BLaER1 treated with 17β-estradiol and CSF1 and Interleukin-3, amounts not matched to agents 10 nM and 100 nM (cell line): ENCODE measurements at regions not wholly inside any gene's neighbourhood (a gene's known extent, or its start where the extent isn't known, plus 50 kb on each side); places are given as distances from the start of the nearest gene placed in this dataset.
"Not testable (repeated sequence)": the region's sequence is repeated elsewhere in the genome, so short reads cannot be mapped to it uniquely, and the experiment has no call there.

Experiments used
- H3K27ac ChIP-seq, 11 experiments: shearing (Covaris generic); formaldehyde crosslinking; 2 replicates each; pipeline ENCODE4 v1.8.1; 2022
- H3K27me3 ChIP-seq, 11 experiments: shearing (Covaris generic); formaldehyde crosslinking; 2 replicates each; pipeline ENCODE4 v1.8.1; 2022
- H3K36me3 ChIP-seq, 11 experiments: shearing (Covaris generic); formaldehyde crosslinking; 2 replicates each; pipeline ENCODE4 v1.8.1; 2022
- H3K4me1 ChIP-seq, 10 experiments: shearing (Covaris generic); formaldehyde crosslinking; 2 replicates each; pipeline ENCODE4 v1.8.1; 2022
- H3K4me2 ChIP-seq, 11 experiments: shearing (Covaris generic); formaldehyde crosslinking; 2 replicates each; pipeline ENCODE4 v1.8.1; 2022
- H3K4me3 ChIP-seq, 10 experiments: shearing (Covaris generic); formaldehyde crosslinking; 2 replicates each; pipeline ENCODE4 v1.8.1; 2022
- H3K9ac ChIP-seq, 11 experiments: shearing (Covaris generic); formaldehyde crosslinking; 2 replicates each; pipeline ENCODE4 v1.8.1; 2022
- H3K9me3 ChIP-seq, 11 experiments: shearing (Covaris generic); formaldehyde crosslinking; replicated peaks in 1 of 11; 2 replicates each; pipeline ENCODE4 v1.8.1; 2022
- H4K20me1 ChIP-seq, 11 experiments: shearing (Covaris generic); formaldehyde crosslinking; 2 replicates each; pipeline ENCODE4 v1.8.1; 2022
- Cebpa-rat ChIP-seq, 11 experiments: shearing (Covaris generic); IDR thresholded peaks; 2 replicates each; pipeline ENCODE4 v1.8.1; 2022

DNA sequence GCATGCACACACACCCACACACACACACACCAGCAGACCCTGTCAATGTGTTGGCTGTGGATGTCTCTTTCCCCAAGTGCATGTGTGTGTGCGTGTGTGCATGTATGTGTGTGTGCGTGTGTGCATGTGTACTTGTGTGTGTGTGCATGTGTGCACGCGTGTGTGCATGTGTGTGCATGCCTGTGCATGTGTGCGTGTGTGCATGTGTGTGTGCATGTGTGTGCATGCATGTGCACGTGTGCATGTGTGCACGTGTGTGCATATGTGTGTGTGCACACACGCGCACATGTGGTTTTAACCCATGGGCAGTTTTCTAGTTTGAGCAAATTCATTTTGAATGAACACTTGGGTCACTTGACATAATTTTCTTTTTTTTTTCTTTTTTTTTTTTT is 268.8 kb upstream of the IRX1 start:
- Histone ChIP-seq H4K20me1 (no peaks in the 10 kb centered on the region), H3K4me2 (no peak overlapping the region), H3K27me3 (no peaks in the 10 kb centered on the region), H3K9ac (no peak overlapping the region), H3K4me3 (no peak overlapping the region), H3K36me3 (no peaks in the 10 kb centered on the region), H3K27ac (no peak overlapping the region), H3K4me1 (peaks cover 15 to 45% (median 39%) of the 10 kb centered on the region in 10 experiments), H3K9me3 (peaks cover 0 to 10% (median 0%) of the 10 kb centered on the region in 11 experiments; a peak in 5 of 22 replicates)
- TF ChIP-seq Cebpa-rat (IDR thresholded peaks at IDR 0.05) = no peak

DNA sequence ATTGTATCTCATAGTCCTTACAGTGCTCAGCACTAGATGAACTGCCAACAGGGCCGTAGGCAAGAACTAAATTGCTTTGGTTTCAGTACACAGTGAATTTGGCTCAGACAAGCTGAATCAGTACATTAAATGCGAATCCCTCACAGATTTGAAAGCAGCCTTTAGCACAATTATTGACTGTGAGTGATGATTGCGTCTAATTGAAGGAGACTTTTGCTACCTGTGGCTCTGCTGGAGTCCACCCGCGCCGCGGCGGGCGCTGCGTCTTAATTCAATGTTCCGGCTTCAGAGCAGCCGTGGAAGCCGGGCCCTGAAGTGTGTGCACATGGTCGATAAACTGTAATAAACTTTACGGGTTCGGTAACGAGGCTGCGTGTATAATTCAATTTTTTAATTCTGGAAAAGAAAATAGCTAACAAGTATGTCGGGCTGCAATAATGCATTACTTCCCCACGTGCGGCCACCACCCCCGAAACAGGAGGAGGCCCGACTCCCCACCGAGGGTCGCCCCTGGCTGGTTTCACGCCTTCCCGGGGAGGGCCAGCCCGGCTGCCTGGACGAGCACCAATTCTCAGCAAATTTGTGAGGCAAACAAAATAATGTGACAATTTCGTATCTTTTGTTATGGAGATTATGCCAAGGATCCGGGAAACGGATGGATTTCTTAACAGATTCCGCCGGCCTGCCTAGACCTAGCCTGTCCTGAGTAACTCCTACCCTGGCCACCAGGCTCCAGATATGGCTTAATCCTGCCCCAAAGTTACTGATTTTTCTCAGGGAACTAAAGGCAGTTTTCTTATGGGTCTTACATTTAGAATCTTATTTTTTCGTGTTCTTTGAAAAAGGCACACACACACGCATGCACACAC is 269.4 kb upstream of the IRX1 start:
- Histone ChIP-seq H4K20me1 (no peaks in the 10 kb centered on the region), H3K27ac (no peak overlapping the region), H3K4me3 (no peak overlapping the region), H3K9me3 (peaks cover 0 to 10% (median 0%) of the 10 kb centered on the region in 11 experiments; a peak in 5 of 22 replicates), H3K4me2 (no peak overlapping the region), H3K4me1 (peaks cover 15 to 38% (median 36%) of the 10 kb centered on the region in 10 experiments), H3K36me3 (no peaks in the 10 kb centered on the region), H3K9ac (no peak overlapping the region), H3K27me3 (no peaks in the 10 kb centered on the region)
- no peak for TF ChIP-seq Cebpa-rat (IDR thresholded peaks at IDR 0.05)

DNA sequence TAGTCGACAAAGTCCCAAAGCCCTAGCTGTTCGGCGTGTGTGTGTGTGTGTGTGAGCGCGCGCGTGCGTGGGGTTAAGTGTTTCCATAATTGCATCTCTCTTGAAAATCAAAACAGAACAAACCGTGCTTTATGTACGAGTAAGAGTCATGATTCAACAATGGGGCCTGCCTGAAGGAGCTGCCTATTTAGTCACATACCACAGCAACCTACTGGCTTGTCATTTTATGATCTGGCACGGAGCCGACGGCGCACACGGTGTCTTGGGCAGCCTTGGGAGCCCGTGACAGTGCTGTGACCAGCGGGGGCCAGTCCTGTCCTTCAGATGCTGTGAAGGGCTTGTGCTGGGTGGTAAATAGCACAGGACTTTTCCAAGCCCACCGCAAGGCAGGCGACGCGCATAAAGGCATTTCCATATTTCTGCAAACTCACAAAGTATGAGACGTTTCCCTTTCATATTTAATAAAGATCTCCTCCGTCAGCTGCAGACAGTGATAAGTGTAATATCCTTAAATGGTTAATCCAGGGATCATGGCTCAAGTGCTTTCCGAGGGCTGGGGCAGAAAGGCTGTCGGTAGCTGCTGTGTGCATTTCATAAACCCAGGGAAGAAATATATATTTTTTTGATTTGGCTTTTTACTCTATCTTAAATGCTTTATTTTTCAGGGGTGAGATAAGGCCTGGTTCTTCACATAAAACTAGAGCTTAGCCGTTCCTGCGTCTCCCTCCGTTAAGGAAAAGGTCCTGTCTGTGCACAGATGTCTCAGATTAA is 270.2 kb upstream of the IRX1 start:
- Histone ChIP-seq H3K4me2 (no peak overlapping the region), H3K27ac (no peak overlapping the region; a peak in 2 of 22 replicates), H3K27me3 (no peaks in the 10 kb centered on the region), H3K4me1 (peaks cover 14 to 30% (median 28%) of the 10 kb centered on the region in 10 experiments), H4K20me1 (no peaks in the 10 kb centered on the region), H3K4me3 (no peak overlapping the region), H3K9me3 (peaks cover 0 to 10% (median 0%) of the 10 kb centered on the region in 11 experiments; a peak in 5 of 22 replicates), H3K36me3 (no peaks in the 10 kb centered on the region), H3K9ac (no peak overlapping the region)
- no peak for TF ChIP-seq Cebpa-rat (IDR thresholded peaks at IDR 0.05)

DNA sequence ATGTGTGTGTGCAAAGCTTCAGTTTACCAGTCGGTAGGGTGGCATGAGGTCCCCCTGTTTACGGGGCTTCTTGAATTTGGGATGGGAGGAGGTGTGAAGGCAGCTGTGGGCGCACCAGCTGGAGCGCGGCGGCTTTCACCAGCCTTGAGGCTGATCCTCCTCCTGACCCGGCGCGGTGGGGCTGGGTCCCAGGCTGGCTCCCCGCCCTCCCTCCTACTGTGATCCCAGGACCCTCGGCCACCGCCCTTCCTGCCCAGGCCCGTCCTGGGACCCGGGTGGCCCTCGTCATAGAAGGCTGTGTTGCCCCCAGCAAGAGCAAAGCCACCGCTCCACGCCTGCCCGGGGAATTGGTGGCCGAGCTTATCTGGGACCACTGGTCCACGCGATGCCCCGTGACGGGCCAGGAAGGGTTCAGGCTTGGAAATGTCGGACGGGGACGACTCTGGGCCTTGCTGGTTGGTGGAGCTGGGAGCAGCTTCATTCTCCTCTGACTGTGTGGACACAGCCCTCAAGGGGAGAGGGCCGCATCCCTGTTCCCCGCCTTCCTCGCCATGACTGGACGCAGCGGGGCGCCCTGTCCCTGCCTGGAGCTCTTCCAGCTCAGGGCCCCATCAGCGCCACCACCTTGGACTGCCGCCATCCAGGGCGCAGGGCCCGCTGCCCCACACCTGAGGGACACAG is 271.1 kb upstream of the IRX1 start:
- no peak overlapping the region for H3K4me3 ChIP-seq
- H3K27ac ChIP-seq = peak overlapping the region in 2 of 11 experiments; percentile 24 to 34; a peak in 2 of 22 replicates
- peaks cover 0 to 10% (median 0%) of the 10 kb centered on the region in 11 experiments; a peak in 5 of 22 replicates for H3K9me3 ChIP-seq
- peaks cover 6 to 22% (median 20%) of the 10 kb centered on the region in 10 experiments for H3K4me1 ChIP-seq
- H3K27me3 ChIP-seq = no peaks in the 10 kb centered on the region
- H3K36me3 ChIP-seq = no peaks in the 10 kb centered on the region
- H4K20me1 ChIP-seq = no peaks in the 10 kb centered on the region
- no peak overlapping the region for H3K4me2 ChIP-seq
- TF ChIP-seq Cebpa-rat (IDR thresholded peaks at IDR 0.05) = no peak
- no peak overlapping the region for H3K9ac ChIP-seq

DNA sequence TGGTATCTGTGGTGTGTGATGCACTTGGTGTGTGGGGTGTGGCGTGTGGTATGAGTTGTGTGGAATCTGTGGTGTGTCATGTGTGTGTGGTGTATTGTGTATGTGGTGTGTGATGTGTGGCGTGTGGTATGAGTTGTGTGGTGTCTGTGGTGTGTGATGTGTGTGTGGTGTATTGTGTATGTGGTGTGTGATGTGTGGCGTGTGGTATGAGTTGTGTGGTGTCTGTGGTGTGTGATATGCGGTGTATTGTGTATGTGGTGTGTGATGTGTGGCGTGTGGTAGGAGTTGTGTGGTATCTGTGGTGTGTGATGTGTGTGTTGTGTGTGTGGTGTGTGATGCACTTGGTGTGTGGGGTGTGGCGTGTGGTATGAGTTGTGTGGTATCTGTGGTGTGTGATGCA is 271.7 kb upstream of the IRX1 start:
- H3K4me1 ChIP-seq = peaks cover under 1 to 16% (median 14%) of the 10 kb centered on the region in 10 experiments; a peak in 18 of 20 replicates
- not testable (repeated sequence) for H3K36me3 ChIP-seq, H3K27me3 ChIP-seq, H3K4me2 ChIP-seq, H3K4me3 ChIP-seq, H3K27ac ChIP-seq, H3K9me3 ChIP-seq, H3K9ac ChIP-seq, H4K20me1 ChIP-seq

DNA sequence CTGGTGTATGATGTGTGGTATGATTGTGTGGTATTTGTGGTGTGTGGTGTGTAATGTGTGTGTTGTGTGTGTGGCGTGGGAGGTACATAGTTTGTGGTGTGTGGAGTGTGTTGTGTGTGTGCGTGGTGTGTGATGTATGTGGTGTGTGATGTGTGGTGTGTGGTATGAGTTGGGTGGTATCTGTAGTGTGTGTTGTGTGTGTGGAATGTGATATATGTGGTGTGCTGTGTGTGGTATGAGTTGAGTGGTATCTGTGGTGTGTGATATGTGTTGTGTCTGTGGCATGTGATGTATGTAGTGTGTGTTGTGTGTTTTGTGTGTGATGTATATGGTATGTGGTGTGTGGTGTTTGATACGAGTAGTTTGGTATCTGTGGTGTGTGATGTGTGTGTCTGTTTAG is 272.5 kb upstream of the IRX1 start:
- H3K4me1 ChIP-seq = peaks cover 0 to 8% (median 6%) of the 10 kb centered on the region in 10 experiments; a peak in 13 of 20 replicates
- TF ChIP-seq Cebpa-rat (IDR thresholded peaks at IDR 0.05) = no peak
- peaks cover 0 to 10% (median 0%) of the 10 kb centered on the region in 11 experiments; a peak in 5 of 22 replicates for H3K9me3 ChIP-seq
- no peak overlapping the region for H3K27ac ChIP-seq
- no peak overlapping the region for H3K9ac ChIP-seq
- no peak overlapping the region for H3K4me3 ChIP-seq
- no peaks in the 10 kb centered on the region for H3K27me3 ChIP-seq
- no peak overlapping the region for H3K4me2 ChIP-seq
- H3K36me3 ChIP-seq = no peaks in the 10 kb centered on the region
- H4K20me1 ChIP-seq = no peaks in the 10 kb centered on the region

DNA sequence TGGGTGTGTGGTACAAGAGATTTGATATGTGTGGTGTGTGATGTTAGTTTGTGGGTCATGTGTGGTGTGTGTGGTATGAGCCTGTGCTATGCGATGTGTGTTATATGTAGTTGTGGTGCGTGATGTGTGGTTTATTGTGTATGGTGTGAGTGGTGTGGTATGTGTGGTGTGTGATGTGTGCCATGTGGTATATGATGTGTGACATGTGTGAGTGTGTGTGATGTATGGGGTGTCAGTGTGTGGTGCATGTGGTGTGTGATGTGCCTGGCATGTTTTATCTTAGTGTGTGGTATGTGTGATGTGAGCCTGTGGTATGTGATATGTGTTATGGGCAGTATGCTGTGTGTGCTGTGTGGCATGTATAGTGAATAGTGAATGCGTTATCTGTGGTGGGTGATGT is 273.0 kb upstream of the IRX1 start:
- no peak overlapping the region for H3K4me2 ChIP-seq
- no peak for TF ChIP-seq Cebpa-rat (IDR thresholded peaks at IDR 0.05)
- H3K27ac ChIP-seq = no peak overlapping the region
- H3K36me3 ChIP-seq = no peaks in the 10 kb centered on the region
- peaks cover 0 to 10% (median 0%) of the 10 kb centered on the region in 11 experiments; a peak in 5 of 22 replicates for H3K9me3 ChIP-seq
- peaks cover 0 to 3% (median 1%) of the 10 kb centered on the region in 10 experiments; a peak in 12 of 20 replicates for H3K4me1 ChIP-seq
- H3K27me3 ChIP-seq = no peaks in the 10 kb centered on the region
- no peaks in the 10 kb centered on the region for H4K20me1 ChIP-seq
- no peak overlapping the region for H3K4me3 ChIP-seq
- H3K9ac ChIP-seq = no peak overlapping the region

DNA sequence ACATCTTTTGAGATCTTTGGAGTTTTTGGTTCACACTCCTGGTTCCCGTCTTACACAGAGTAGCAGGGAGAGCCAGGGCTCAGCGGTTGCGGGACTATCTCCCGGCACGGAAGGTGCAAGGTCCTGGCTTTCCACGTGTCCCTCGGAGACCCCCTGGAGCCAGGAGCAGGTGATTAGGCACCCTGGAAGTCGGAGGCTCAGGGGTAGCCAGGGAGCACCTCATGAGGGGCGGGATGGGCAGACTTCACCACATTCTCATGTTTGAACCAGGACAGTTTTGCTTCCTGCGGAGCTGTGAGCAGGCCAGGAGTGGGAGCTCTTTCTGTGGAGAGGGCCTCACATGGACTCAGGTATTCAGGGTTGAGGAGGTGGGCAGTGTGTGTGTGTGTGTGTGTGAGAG is 273.7 kb upstream of the IRX1 start:
- no peak overlapping the region for H3K9ac ChIP-seq

More for the DNA sequence above, 273.7 kb upstream of the IRX1 start:
- Histone ChIP-seq H3K36me3 (no peaks in the 10 kb centered on the region), H3K4me3 (no peak overlapping the region), H3K4me2 (no peak overlapping the region), H3K9me3 (peaks cover 0 to 10% (median 0%) of the 10 kb centered on the region in 11 experiments; a peak in 5 of 22 replicates), H4K20me1 (no peaks in the 10 kb centered on the region), H3K4me1 (no peaks in the 10 kb centered on the region), H3K27me3 (no peaks in the 10 kb centered on the region), H3K27ac (no peak overlapping the region)
- TF ChIP-seq Cebpa-rat (IDR thresholded peaks at IDR 0.05) = no peak
